Lower leg skin (tissue), 3 donors: ENCODE measurements at regions not wholly inside any gene's neighbourhood (a gene's known extent, or its start where the extent isn't known, plus 50 kb on each side); places are given as distances from the start of the nearest gene placed in this dataset.

Experiments
- CTCF ChIP-seq, 3 donors: fragments of 450-650 bp; IDR thresholded peaks; one replicate each; pipeline ENCODE4 v1.5.1; 2016; ENCODE audit warnings: antibody characterized with exemption in 3 of 3, mild to moderate bottlenecking in 3 of 3, moderate library complexity in 2 of 3
- POLR2A ChIP-seq, 2 donors: fragments of 450-650 bp; IDR thresholded peaks; one replicate each; pipeline ENCODE4 v1.6.1; 2016 to 2017; ENCODE audit warnings: antibody characterized with exemption in 2 of 2, mild to moderate bottlenecking in 1 of 2, moderate library complexity in 1 of 2

DNA sequence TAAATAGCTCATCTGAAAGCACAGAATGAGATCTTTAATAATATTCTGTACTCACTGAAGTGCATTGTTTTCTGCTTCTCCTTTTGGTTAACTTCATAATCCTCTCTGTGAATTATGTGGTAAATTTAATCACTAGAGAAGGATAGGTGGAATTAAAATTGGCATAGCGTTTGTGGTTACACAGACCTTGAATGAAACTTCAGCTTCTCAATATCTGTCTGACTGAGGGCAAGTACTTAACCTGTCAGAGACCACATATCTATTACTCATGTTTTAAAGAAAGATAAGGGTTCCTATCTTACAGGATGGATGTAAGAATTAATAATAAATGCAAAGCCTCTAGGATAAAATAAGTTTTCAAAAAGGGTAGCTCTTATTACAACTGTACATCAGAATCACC is 861.8 kb downstream of the TRIB2 start:
- no peak for TF ChIP-seq POLR2A (IDR thresholded peaks at IDR 0.05)
- no peak for TF ChIP-seq CTCF (IDR thresholded peaks at IDR 0.05)
